GM18861 (cell line): ENCODE measurements at regions not wholly inside any gene's neighbourhood (a gene's known extent, or its start where the extent isn't known, plus 50 kb on each side); places are given as distances from the start of the nearest gene placed in this dataset.
"Not testable (repeated sequence)": the region's sequence is repeated elsewhere in the genome, so short reads cannot be mapped to it uniquely, and the experiment has no call there.

Experiments
- ATAC-seq: cut with Tn5 transposase; IDR thresholded peaks from one replicate; pipeline ENCODE4 v1.9.1; 2021; ENCODE audit not compliant: unreplicated experiment

DNA sequence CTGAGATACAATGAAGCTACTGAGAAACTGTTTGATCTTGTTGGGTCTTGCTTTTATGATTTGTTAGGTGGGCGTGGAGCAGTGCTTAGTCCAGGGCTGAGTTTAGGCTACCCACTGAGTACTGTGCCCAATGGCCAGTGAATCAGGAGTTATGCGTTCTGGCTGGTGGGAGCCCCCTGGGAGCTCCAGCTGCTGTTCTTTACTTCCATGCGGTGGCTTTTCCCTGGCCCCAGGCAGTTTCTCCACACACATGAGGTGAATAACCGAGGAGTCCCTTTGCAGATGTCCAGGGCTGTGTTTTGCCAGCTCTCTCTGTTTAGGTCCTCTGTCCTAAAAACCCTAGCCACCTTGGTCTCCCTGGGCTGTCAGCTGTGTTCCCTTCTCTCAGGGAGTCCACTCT lies 106.5 kb downstream of the KLF13 start:
- ATAC-seq: no peak

DNA sequence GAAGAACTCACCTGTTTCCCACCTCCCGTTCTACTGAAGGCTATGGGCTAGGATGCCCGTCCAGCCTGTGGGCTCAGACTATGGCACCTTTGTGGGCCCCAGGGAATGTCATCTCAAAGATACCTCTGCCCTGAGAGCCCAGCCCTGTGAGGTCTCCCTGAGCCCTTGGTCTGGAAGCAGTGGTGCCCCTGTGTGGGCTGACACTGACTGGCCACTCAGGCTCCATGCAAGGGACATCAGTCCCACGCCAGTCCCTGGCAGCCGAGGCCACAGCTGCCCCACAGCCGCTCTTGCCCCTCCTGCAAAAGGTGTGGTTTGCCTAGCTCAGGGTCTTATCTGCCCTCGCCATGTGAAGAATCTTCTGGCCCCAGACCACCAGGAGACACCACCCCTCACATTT lies 106.9 kb downstream of the KLF13 start:
- no peak for ATAC-seq

DNA sequence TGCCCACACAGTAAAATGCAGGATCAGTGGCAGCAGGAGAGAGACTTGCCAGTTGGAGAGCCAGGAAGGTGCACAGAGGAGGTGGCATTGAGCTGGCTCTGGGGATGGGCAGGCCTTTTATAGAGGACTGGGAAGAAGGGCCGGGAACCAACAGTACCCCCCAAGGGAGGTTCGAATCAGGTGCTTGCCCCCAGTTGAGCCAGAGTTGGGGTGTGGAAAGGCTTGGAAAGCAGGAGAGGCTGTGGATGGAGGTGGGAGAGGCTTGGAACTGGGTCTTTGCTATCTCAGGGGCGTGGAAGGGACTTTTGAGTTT lies 107.6 kb downstream of the KLF13 start:
- no peak for ATAC-seq

DNA sequence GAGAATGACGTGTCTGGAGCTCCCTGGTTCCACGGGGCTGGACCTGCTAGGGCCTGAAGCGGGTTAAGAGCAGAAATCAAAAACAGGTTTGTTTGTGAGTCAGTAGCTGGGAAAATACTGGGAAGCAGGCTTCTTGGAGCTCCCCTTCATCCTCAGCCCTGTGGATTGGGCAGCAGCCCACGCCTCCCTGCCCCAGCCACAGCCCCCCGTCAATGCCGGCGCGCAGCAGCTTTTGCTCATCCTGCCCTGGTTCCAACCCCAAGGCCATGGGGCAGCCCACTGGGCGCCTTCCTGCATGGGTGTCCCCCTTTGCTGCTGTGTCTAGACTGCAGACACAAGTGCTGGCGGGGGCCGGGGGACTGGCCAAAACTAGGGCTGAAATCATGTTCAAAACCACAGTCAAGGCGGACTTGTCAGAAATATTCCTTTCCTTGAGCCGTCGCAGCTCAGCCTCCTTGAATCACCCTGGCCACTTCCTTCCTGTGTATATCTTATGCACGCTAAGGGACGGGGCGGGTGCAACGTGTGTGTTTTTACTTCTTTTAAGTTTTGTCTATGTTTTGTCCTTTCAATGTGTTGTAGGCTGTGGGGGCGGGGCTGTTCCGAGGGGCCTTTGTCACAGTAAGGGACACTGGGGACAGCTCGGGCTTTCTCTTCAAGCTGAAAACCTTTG lies 108.1 kb downstream of the KLF13 start:
- ATAC-seq: peak; percentile 34

DNA sequence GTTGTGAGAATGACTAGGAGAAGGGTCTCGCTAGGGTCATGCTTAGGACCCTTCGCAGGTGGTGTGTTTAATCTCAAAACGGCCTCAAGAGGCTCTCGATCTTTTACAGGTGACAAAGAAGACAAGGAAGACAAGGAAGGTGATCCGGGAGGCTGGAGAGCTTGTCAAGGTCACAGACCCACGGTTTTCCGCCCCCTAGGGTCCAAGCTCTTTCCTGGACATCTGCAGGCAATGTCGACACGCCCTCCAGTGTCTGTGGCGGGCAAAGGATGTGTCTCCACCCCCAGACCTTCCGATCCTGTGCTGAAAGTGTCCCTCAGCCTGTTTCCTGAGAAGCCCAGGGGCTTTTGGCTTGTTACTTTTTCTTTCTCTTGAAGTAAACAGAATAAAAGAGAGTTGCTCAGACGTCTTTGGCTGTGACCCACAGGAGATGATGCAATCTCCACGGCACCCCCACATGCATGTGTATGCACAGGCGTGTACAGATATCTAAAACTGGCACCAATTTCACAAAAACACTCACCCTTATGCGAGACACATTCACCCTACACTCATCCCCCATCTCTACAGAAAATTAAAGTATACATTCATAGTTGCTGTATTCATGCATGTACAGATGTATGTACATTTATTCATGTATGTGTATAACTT lies 108.8 kb downstream of the KLF13 start:
- peak; percentile 59 for ATAC-seq

DNA sequence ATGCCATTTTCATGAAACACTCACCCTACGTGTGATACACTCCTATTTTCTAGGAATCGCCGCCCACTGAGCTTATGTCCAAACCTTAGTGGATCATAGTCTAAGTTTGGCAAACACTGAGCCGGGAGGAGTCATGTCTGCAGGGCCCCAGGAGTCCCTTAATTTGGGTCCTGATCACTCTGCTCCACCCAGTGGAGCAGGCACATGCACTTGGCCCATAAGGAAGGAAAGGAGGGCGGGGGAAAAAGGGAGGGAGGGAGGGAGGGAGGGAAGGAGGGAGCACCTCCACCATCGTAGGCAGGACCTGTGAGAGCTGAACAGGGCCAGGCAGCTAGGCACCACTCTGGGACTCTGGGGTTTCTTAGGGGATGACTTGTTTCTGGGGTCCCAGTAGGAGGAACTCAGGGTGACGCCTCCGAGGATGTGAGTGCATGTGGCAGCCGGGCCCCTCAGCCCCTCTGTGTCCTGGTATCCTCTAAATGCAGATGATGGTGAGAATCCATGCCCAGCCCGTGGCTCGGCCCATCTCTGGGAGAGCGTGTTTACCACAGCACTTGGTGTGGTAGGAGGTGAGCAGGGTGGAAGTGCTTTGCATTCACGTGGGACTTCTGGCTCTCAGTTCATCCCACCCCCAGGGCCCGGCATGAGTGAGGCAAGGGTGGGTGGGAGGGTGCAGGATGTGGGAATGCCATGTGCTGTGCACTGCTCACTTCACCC lies 109.4 kb downstream of the KLF13 start:
- no peak for ATAC-seq

DNA sequence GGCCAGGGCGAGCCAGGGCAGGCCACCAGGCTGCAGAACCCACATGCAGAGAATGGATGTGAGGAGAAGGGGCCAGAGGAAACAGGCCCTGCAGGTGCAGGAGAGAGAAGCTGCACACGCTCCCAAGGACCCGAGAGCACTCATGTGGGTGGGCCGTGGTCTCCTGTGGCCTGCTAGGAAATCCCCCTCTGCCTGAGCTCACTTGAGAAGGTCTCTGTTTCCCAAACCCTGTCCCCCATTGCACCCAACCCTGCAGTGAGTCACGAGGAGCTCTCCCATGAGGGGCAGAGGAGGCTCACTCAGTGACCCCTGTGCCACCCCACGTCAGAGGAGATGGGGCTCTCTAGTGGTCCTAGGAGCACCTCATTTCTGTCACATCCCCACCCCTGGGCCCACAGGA lies 111.1 kb downstream of the KLF13 start:
- no peak for ATAC-seq

DNA sequence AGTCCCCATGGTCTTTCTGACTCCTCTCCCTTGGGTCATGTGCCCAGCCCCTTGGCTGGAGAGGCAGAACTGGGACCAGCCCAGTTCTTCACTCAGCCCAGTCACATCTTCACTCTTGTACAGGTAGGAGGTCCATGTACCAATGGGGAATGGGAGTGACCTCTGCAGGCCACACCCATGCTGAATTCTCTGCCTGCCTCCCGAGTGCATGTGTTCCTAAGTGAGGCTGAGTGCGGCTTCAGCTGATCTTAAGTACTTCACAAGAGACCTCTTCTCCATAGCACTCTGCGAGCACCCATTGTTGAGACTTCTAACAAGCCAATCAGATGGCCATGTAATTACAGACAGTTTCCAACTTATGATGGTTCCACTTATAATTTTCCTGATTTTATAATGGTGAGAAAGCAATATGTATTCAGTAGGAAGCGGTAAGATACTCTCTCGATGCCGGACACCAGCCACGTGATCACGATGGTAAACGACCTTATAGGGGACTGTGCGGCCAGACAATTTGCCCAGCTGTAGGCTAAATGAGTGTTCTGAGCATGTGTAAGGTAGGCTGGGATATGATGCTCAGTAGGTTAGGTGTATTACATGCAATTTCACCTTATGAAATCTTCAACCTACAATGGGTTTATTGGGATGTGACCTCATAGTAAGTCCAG lies 112.1 kb downstream of the KLF13 start:
- ATAC-seq: no peak

DNA sequence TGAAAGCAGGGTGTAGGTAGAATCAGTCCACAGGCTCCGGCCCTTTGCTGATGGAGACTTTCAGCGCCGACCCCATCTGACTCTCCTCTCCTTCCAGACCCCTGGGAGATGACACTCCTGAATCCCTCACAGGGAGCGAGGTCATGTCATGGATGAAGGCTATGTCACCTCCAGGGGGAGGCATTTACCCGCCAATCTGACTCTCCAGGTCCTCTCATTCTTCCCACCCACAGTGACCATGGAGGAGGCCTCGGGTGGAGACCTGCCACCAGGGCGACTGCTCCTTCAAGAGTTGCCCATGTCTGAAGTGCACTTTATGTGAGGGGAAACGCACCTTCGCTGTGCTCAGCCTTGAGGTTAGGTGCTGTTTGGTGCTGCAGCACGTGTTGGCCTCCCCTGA lies 112.7 kb downstream of the KLF13 start:
- no peak for ATAC-seq

DNA sequence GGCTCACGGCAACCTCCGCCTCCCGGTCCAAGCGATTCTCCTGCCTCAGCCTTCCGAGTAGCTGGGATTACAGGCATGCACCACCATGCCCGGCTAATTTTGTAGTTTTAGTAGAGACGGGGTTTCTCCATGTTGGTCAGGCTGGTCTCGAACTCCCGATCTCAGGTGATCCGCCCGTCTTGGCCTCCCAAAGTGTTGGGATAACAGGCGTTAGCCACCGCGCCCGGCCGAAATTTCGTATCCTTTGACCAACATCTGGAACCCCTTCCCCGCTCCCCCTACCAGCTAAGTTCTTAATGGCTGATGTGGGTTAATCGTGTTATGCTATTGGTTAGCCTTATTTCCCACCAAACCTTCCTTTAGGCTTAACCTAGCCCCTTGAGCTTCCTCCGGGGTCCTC lies 113.6 kb downstream of the KLF13 start:
- ATAC-seq: not testable (repeated sequence)

DNA sequence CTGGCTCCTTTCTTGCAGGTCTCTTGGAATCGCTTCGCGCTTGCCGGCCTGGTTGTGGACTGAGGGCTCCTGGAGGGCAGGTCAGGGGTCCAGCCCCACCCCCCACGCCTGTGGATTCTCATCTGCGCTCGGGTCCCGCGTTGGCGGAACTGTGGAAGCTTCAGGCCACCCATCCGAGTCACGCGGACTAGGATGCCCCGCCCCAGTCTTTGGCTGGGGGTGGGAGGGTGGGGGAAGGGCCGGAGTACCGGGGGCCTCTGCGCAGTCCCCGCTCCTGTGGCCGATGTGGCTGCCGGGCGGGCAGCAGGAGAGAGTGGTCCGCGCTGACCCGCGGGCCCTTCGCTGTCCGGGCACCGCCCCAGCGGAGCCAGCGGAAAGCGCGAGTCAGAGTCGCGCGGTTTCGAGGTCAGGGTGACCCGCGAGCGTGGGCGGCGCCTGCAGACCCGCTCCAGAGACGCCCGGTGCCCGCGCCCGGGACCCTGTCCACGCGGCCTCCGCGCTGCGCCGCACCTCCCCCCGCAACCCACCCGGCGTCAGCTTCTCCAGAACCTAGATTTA lies 114.2 kb downstream of the KLF13 start:
- no peak for ATAC-seq

DNA sequence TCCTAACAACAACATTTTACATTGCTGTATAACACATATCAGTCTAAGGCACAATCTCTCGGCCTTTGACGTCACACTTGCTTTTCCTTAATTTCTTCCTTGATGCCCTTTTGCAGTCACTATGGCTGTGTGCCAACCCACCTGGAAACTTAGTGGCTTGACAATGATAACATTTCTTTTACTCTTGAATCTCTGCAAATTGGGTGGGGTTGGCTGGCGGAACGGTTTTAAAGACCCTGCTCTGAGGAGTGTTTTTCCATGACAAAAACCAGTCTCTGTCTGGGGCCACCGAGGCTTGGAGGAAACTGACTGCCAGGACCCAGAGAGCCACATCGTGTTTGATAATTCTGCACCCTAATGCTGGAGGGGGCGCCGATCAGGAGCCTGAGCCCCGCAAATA lies 115.6 kb downstream of the KLF13 start:
- no peak for ATAC-seq

DNA sequence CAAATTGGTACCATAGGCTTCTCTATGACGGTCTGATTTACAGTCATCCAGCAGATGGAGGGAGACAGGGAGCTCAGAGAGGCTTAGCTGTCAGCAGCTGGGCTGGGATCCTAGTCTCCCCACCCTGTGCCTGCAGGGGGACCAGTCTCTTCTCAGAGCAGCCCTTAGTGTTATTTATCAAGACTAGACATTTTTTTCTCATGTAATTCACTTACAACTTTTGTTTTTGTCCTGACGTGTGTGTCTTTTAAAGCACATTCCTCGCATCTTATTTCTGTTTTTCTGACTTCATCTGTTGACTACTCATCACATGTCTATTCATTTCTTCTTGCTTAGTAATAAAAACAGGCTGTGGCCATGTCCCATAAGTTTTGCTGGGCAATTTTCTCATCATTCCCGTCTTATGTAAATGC lies 116.1 kb downstream of the KLF13 start:
- no peak for ATAC-seq

DNA sequence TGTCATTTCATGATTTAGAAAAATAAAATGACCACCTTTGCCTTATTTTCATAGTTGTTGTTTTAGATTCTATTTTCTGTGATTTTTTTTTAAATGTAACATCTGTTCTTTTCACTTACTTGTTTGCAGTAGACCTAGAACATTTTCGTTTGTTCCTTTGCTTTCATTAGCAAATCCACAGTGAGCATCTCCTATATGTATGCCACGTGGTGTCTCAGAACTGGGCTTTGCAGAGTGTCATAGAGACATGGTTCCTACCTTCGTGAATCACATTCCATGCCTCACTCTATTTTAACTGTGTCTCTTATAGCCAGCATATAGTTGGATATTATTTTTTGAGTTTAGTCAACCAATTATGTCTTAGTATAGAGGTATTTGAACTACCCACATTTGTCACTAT lies 118.2 kb downstream of the KLF13 start:
- ATAC-seq: no peak

DNA sequence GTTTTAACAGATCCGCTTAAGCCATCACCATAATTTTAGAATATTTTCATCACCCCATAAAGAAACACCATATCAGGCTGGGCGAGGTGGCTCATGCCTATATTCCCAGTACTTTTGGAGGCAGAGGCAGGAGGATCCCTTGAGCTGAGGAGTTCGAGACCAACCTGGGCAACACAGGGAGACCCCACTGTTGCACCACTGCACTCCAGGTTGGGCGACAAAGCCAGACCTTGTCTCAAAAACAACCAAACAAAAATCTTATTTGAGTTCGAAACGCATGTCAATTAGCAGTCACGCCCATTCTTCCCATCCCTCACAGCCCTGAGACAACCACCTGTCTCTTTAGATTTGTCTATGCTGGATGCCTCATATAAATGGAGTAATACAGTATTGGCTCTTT lies 119.9 kb downstream of the KLF13 start:
- ATAC-seq: no peak

DNA sequence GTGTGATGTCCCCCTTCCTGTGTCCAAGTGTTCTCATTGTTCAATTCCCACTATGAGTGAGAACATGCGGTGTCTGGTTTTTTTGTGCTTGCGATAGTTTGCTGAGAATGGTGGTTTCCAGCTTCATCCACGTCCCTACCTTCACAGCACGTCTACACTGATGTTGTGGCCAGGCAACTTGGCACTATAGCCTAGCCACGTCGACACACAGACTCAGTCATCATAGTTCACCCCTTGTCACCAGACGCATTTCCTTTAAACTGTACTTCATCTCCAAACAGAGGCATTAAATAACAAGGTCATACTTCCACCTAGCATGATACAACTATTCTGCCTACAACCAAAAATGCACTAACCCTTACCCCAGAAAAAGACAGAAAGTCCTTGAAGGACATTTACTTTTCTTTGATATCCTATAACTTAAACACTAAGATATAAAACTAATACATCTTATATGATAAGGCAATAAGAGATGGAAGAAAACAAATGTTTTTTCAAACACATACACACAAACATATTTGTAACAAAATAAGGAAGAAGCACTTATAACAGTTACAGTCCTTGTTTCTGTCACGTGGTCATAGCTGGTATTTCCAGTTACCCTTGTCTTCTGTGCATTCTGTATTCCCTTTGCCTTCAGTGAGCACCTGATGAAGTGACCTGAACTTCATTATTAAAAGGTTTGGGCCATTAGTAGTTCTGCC lies 121.4 kb downstream of the KLF13 start:
- no peak for ATAC-seq

DNA sequence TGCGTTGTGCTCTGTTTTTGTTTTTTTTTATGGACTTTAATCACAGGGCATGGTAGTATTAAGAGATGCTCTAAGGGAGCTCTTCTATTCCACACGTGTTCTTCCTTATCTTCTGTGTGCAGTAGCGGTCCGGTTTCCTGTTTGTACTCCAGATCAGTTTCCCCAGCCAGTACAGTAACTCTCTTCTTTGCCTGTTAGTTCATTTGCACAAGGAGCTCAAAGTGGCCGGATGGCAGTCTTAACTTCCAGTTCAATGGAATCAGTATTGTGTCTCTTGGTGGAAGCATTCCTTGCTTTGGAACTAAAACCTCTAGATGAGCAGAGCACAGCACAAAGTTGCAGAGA lies 122.0 kb downstream of the KLF13 start:
- no peak for ATAC-seq

DNA sequence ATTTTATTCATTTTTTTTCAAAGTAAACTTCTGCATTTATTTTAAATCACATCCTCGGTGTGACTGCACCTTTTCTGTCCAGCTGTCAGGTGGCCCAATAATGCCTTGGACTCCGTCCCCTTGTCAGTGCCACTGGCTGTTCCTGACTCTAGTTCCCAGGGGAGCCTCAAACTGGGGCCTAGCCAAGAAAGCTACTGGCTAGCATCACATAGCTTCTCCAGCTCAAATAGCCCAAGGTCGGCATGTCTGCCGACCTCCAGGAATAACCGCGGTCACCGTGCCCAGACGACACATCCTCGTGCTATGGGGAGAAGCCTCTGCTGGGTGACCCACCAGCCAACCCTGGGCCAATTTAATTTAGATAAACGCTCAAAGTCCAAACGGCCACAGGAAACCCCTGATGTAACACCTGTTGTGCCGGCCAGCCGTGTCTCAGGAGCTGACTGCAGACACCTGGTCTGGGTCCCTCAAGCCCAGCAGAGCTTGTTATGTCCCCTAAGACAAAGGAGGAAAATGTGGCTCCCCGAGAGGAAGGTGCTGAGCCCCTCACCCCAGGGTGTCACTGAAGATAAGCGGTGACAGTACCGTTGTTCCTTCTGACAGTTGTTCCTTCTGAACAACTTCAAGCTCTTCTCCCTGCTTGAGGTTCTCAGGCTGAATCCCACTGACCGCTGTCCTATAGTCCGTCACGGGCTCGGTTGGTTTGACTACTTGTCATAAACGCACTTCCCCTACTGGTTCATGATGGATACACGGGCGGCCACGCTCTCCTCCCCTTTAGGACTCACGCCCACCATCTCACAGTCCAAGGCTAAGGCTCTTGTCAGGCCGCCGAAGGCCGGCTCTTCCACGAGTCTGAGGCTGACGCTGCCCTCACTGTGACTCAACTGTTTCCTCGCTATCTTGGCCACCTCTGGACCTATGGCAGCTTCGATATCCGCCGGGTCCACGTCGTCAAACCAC lies 126.2 kb downstream of the KLF13 start:
- no peak for ATAC-seq

DNA sequence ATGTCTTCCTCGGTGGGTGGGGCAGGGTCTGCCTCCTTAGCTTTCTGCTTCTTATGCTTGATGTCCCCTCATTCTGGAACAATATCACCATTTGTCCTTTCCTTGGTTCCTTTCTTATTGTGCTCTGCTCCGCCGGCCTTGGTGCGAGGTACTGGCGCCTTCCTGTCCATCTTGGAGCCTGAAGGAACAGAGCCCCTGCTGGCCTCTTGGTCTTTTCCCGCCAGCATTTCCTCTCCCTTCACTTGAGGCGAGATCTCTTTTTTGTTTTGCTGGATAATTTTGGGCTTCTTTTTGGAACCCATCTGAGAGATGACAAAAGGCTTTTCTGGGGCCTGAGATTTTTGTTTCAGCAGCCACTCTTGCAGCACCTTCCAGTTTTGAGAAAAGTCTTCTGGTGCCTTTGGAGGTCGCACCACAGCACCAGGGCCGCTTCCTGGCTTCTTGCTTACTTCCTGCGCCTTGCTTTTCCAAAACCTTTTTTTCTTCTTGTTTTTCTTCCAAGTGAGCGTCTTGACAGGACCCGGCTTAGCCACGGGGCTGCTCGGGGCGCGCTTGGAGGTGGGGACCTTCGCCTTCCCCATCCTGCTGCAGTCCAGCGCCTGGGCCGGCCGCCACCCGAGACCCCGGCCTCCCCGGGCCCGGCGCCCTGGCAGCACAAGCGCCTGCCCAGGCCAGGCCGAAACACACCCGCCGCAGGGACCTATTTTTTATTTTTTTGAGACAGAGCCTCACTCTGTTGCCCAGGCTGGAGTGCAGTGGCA lies 127.1 kb downstream of the KLF13 start:
- no peak for ATAC-seq
